DOHH2 (cell line): ENCODE measurements at regions not wholly inside any gene's neighbourhood (a gene's known extent, or its start where the extent isn't known, plus 50 kb on each side); places are given as distances from the start of the nearest gene placed in this dataset.

Source experiments
- CTCF ChIP-seq: fragments of 200-600 bp; sonication (generic); IDR thresholded peaks from one replicate; pipeline ENCODE4 v1.5.1; 2014; ENCODE audit warnings: antibody characterized with exemption, mild to moderate bottlenecking, low read depth, low read length; ENCODE audit not compliant: poor library complexity, severe bottlenecking
- EZH2phosphoT487 ChIP-seq: fragments of 200-600 bp; sonication (generic); IDR thresholded peaks from 2 replicates; pipeline ENCODE4 v1.6.1; 2017; ENCODE audit warnings: borderline replicate concordance, mild to moderate bottlenecking, antibody characterized with exemption, low read length, moderate library complexity, mixed read lengths

- TF ChIP-seq CTCF (no peak), EZH2phosphoT487 (no peak)
Measured at GRCh38 chr7:42588876-42589275, 323.0 kb downstream of the C7orf25 start.
